ENCODE measurements at regions not wholly inside any gene's neighbourhood (a gene's known extent, or its start where the extent isn't known, plus 50 kb on each side); places are given as distances from the start of the nearest gene placed in this dataset.

- TF ChIP-seq YY1 (IDR thresholded peaks at IDR 0.05; ENCODE audit: insufficient read depth, insufficient read length) (no peak), ZNF274 (IDR thresholded peaks at IDR 0.05; ENCODE audit: low read depth, low read length) (no peak)
Measured at GRCh38 chr9:28092981-28093936, 520.0 kb upstream of the C9orf72 start.

All from NT2/D1 (cell line).